Esophagus muscularis mucosa (tissue), 4 donors: ENCODE measurements at regions not wholly inside any gene's neighbourhood (a gene's known extent, or its start where the extent isn't known, plus 50 kb on each side); places are given as distances from the start of the nearest gene placed in this dataset.

ENCODE experiments used
- DNase-seq: peaks from one replicate; pipeline ENCODE4 v3.0.0-alpha.2; 2017; ENCODE audit errors: extremely low spot score
- H3K27ac ChIP-seq, 4 donors: fragments of 200-600 bp; sonication (generic); replicated peaks in 1 of 4; 1 replicate in 3 of 4; 2 replicates in 1 of 4; pipeline ENCODE4 v1.5.1; 2016 to 2019; ENCODE audit warnings: mild to moderate bottlenecking in 1 of 4
- H3K27me3 ChIP-seq, 4 donors: fragments of 200-600 bp; sonication (generic); one replicate each; pipeline versions ENCODE4 v1.5.1 to v1.6.0; 2016 to 2019
- H3K36me3 ChIP-seq, 4 donors: fragments of 200-600 bp; sonication (generic); one replicate each; pipeline ENCODE4 v1.5.1; 2016 to 2019
- H3K4me1 ChIP-seq, 4 donors: fragments of 200-600 bp; sonication (generic); one replicate each; pipeline ENCODE4 v1.5.1; 2016 to 2019
- H3K4me3 ChIP-seq, 4 donors: fragments of 200-600 bp; sonication (generic); 1 replicate in 2 of 4; 2 replicates in 2 of 4; pipeline ENCODE4 v1.5.1; 2016 to 2019; ENCODE audit warnings: mild to moderate bottlenecking in 4 of 4, moderate library complexity in 1 of 4
- H3K9me3 ChIP-seq, 4 donors: fragments of 200-600 bp; sonication (generic); 1 replicate in 3 of 4; 2 replicates in 1 of 4; pipeline ENCODE4 v1.5.1; 2016 to 2019
- CTCF ChIP-seq, 3 experiments: fragments of 200-600 bp in 2 of 3; fragments of 450-650 bp in 1 of 3; sonication (generic) in 2 of 3; IDR thresholded peaks; one replicate each; pipeline ENCODE4 v1.5.1; 2017 to 2019; ENCODE audit warnings: antibody characterized with exemption in 3 of 3, mild to moderate bottlenecking in 2 of 3, moderate library complexity in 1 of 3
- EP300 ChIP-seq: sonication (generic); formaldehyde crosslinking; IDR thresholded peaks from one replicate; pipeline ENCODE4 v1.6.1; 2017; ENCODE audit warnings: antibody characterized with exemption
- POLR2A ChIP-seq: fragments of 450-650 bp; IDR thresholded peaks from one replicate; pipeline ENCODE4 v1.6.1; 2017; ENCODE audit warnings: antibody characterized with exemption, moderate library complexity, mild to moderate bottlenecking, low read depth
- POLR2AphosphoS5 ChIP-seq, 2 donors: sonication (generic); formaldehyde crosslinking; IDR thresholded peaks; one replicate each; pipeline ENCODE4 v1.6.1; 2017; ENCODE audit warnings: antibody characterized with exemption in 2 of 2
- WGBS: methylation state at CpG from one replicate; pipeline ENCODE4 v1.1.5; 2018; 5-methylcytosine and 5-hydroxymethylcytosine counted together
- intact Hi-C: fragments of 100-400 bp; cut with DNase I; formaldehyde crosslinking; loops from one replicate; pipeline ENCODE4 v1.15.1; 2023

GRCh38 chr18:30192216-30192615 lies 850.3 kb downstream of the DSC3 start:
- Histone ChIP-seq H3K27ac (no peak overlapping the region), H3K4me3 (no peak overlapping the region), H3K4me1 (no peaks in the 10 kb centered on the region), H3K27me3 (no peaks in the 10 kb centered on the region), H3K9me3 (peaks cover 0 to 31% (median 14%) of the 10 kb centered on the region in 4 donors), H3K36me3 (no peaks in the 10 kb centered on the region)
- TF ChIP-seq POLR2A (no peak), CTCF (IDR thresholded peaks at IDR 0.05) (no peak), EP300 (no peak), POLR2AphosphoS5 (IDR thresholded peaks at IDR 0.05) (no peak)
- DNase-seq: no peak
- intact Hi-C loops: no loop called here
- 50% methylated on average over 2 of the region's 3 CpGs for WGBS

- no peak for DNase-seq
- Histone ChIP-seq H3K4me3 (no peak overlapping the region), H3K27ac (no peak overlapping the region), H3K4me1 (no peaks in the 10 kb centered on the region), H3K9me3 (peaks cover 0 to 11% (median 8%) of the 10 kb centered on the region in 4 donors), H3K36me3 (no peaks in the 10 kb centered on the region), H3K27me3 (no peaks in the 10 kb centered on the region)
- intact Hi-C loops: no loop called here
- TF ChIP-seq CTCF (IDR thresholded peaks at IDR 0.05) (no peak), EP300 (no peak), POLR2AphosphoS5 (IDR thresholded peaks at IDR 0.05) (no peak), POLR2A (no peak)
- 86% methylated on average over 2 of the region's 2 CpGs for WGBS
Measured at GRCh38 chr18:30186245-30186644, 856.3 kb downstream of the DSC3 start.

- H3K27ac ChIP-seq: no peak overlapping the region
- intact Hi-C loops: no loop called here
- no peak for DNase-seq
- H3K4me3 ChIP-seq: no peak overlapping the region
- no peaks in the 10 kb centered on the region for H3K36me3 ChIP-seq
- TF ChIP-seq POLR2A (no peak), EP300 (no peak), CTCF (IDR thresholded peaks at IDR 0.05) (no peak), POLR2AphosphoS5 (IDR thresholded peaks at IDR 0.05) (no peak)
- H3K27me3 ChIP-seq: no peaks in the 10 kb centered on the region
- H3K4me1 ChIP-seq: no peaks in the 10 kb centered on the region
- no peaks in the 10 kb centered on the region for H3K9me3 ChIP-seq
- 75% methylated on average over 4 of the region's 4 CpGs for WGBS
Measured at GRCh38 chr18:30177056-30177455, 865.5 kb downstream of the DSC3 start.

GRCh38 chr18:30175621-30176225 lies 866.8 kb downstream of the DSC3 start:
- intact Hi-C loops: no loop called here
- H3K36me3 ChIP-seq: no peaks in the 10 kb centered on the region
- no peak overlapping the region for H3K27ac ChIP-seq
- no peaks in the 10 kb centered on the region for H3K9me3 ChIP-seq
- H3K4me1 ChIP-seq: no peaks in the 10 kb centered on the region
- no peak for DNase-seq
- 96% methylated on average over 19 of the region's 19 CpGs for WGBS
- TF ChIP-seq POLR2AphosphoS5 (IDR thresholded peaks at IDR 0.05) (no peak), CTCF (IDR thresholded peaks at IDR 0.05) (no peak), POLR2A (no peak), EP300 (no peak)
- H3K27me3 ChIP-seq: no peaks in the 10 kb centered on the region
- no peak overlapping the region for H3K4me3 ChIP-seq

- no peak for DNase-seq
- no peaks in the 10 kb centered on the region for H3K36me3 ChIP-seq
- no peaks in the 10 kb centered on the region for H3K27me3 ChIP-seq
- 99% methylated on average over 30 of the region's 52 CpGs for WGBS
- no peak overlapping the region for H3K27ac ChIP-seq
- H3K9me3 ChIP-seq: no peaks in the 10 kb centered on the region
- no peak overlapping the region for H3K4me3 ChIP-seq
- TF ChIP-seq CTCF (IDR thresholded peaks at IDR 0.05): no peak
- no peak for TF ChIP-seq EP300
- TF ChIP-seq POLR2A: no peak
- no peak for TF ChIP-seq POLR2AphosphoS5 (IDR thresholded peaks at IDR 0.05)
- no peaks in the 10 kb centered on the region for H3K4me1 ChIP-seq
- intact Hi-C loops: no loop called here
Measured at GRCh38 chr18:30175061-30175574, 867.4 kb downstream of the DSC3 start.
